ENCODE measurements at regions not wholly inside any gene's neighbourhood (a gene's known extent, or its start where the extent isn't known, plus 50 kb on each side); places are given as distances from the start of the nearest gene placed in this dataset.

DNA sequence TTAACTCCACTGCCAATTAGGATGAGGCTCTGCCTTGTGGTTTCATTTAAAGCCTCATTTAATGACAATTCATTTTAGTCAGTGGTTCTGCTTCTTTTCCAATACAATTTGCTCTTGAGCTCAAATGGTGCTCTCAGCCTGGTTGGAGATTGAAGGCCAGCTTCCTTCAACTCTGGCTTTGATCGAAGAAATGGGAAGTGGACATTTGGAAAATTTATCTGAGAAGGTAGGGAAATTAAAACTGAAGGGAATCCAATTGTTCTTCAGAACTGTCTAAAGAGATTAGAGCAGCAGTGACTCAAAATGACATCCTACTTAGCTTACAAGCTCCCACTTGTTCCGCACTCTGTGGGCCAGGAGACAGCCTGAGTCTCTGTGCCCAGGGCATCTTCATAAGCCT, 206.8 kb downstream of the SMARCA1 start:
- TF ChIP-seq, protein P1, sequence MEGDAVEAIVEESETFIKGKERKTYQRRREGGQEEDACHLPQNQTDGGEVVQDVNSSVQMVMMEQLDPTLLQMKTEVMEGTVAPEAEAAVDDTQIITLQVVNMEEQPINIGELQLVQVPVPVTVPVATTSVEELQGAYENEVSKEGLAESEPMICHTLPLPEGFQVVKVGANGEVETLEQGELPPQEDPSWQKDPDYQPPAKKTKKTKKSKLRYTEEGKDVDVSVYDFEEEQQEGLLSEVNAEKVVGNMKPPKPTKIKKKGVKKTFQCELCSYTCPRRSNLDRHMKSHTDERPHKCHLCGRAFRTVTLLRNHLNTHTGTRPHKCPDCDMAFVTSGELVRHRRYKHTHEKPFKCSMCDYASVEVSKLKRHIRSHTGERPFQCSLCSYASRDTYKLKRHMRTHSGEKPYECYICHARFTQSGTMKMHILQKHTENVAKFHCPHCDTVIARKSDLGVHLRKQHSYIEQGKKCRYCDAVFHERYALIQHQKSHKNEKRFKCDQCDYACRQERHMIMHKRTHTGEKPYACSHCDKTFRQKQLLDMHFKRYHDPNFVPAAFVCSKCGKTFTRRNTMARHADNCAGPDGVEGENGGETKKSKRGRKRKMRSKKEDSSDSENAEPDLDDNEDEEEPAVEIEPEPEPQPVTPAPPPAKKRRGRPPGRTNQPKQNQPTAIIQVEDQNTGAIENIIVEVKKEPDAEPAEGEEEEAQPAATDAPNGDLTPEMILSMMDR (IDR thresholded peaks at IDR 0.05): no peak
- no peak for TF ChIP-seq EZH2 (IDR thresholded peaks at IDR 0.05; ENCODE audit: borderline replicate concordance, insufficient read depth, low read depth, low read length, poor library complexity, severe bottlenecking)
